ENCODE measurements at regions not wholly inside any gene's neighbourhood (a gene's known extent, or its start where the extent isn't known, plus 50 kb on each side); places are given as distances from the start of the nearest gene placed in this dataset.

GRCh38 chr7:46390042-46390441 lies 469.0 kb upstream of the IGFBP3 start (continued):
- TF ChIP-seq AR (CRISPR knock-in tag; IDR thresholded peaks at IDR 0.05) = no peak
- TF ChIP-seq SMAD3 (CRISPR knock-in tag; IDR thresholded peaks at IDR 0.05; ENCODE audit: borderline replicate concordance) = no peak
- TF ChIP-seq E2F5 (CRISPR knock-in tag; IDR thresholded peaks at IDR 0.05) = no peak
- TF ChIP-seq ZMAT4 (CRISPR knock-in tag; IDR thresholded peaks at IDR 0.05) = no peak

- H3K27me3 Mint-ChIP-seq (ENCODE audit: low read depth) = no peaks in the 10 kb centered on the region
- peaks cover 16% of the 10 kb centered on the region for H3K9me3 Mint-ChIP-seq
- no peak overlapping the region for H3K4me3 Mint-ChIP-seq
- POLR2A ChIA-PET = no interaction called here
- TF ChIP-seq ZNF425 (CRISPR knock-in tag; conservative IDR thresholded peaks at IDR 0.05) (no peak), IRF1 (CRISPR knock-in tag; IDR thresholded peaks at IDR 0.05) (no peak), NFYB (CRISPR knock-in tag; conservative IDR thresholded peaks at IDR 0.05; ENCODE audit: low read depth) (no peak), PRRX2 (CRISPR knock-in tag; IDR thresholded peaks at IDR 0.05) (no peak), ZNF512 (CRISPR knock-in tag; IDR thresholded peaks at IDR 0.05; ENCODE audit: borderline replicate concordance) (no peak), SOX15 (CRISPR knock-in tag; IDR thresholded peaks at IDR 0.05) (no peak), ETV6 (CRISPR knock-in tag; IDR thresholded peaks at IDR 0.05) (no peak), NFATC4 (CRISPR knock-in tag; IDR thresholded peaks at IDR 0.05) (no peak), SMAD4 (CRISPR knock-in tag; IDR thresholded peaks at IDR 0.05) (no peak), MAX (CRISPR knock-in tag; IDR thresholded peaks at IDR 0.05) (no peak), CTCF (IDR thresholded peaks at IDR 0.05) (no peak), CREM (CRISPR knock-in tag; IDR thresholded peaks at IDR 0.05) (no peak)
- CTCF ChIA-PET = no interaction called here
- H3K36me3 Mint-ChIP-seq = no peaks in the 10 kb centered on the region
- DNase-seq (ENCODE audit: low spot score) (no peak), ATAC-seq (no peak)
- H3K27ac Mint-ChIP-seq = no peak overlapping the region
- H3K4me1 Mint-ChIP-seq = no peaks in the 10 kb centered on the region
These were observed 468.1 kb upstream of the IGFBP3 start for GRCh38 chr7:46389146-46389545.
